ENCODE measurements at regions not wholly inside any gene's neighbourhood (a gene's known extent, or its start where the extent isn't known, plus 50 kb on each side); places are given as distances from the start of the nearest gene placed in this dataset.

GRCh38 chr18:76725445-76725844, 96.9 kb upstream of the ZNF236 start:
- TF ChIP-seq CTCF (conservative IDR thresholded peaks at IDR 0.05; ENCODE audit: low read depth, low read length) (no peak), RAD21 (IDR thresholded peaks at IDR 0.05; ENCODE audit: low read length) (no peak), USF2 (IDR thresholded peaks at IDR 0.05; ENCODE audit: low read depth, low read length) (no peak), CEBPB (IDR thresholded peaks at IDR 0.05; ENCODE audit: low read depth, low read length) (no peak), MXI1 (IDR thresholded peaks at IDR 0.05; ENCODE audit: borderline replicate concordance, low read depth, low read length) (no peak), SMC3 (IDR thresholded peaks at IDR 0.05; ENCODE audit: low read depth, low read length) (no peak), POLR2A (IDR thresholded peaks at IDR 0.05; ENCODE audit: low read depth, low read length) (no peak), FOS (IDR thresholded peaks at IDR 0.05; ENCODE audit: low read depth, low read length) (no peak)

Data from IMR-90 (cell line).